OCI-M1 (cell line): ENCODE measurements at regions not wholly inside any gene's neighbourhood (a gene's known extent, or its start where the extent isn't known, plus 50 kb on each side); places are given as distances from the start of the nearest gene placed in this dataset.
"Not testable (repeated sequence)": the region's sequence is repeated elsewhere in the genome, so short reads cannot be mapped to it uniquely, and the experiment has no call there.

Source experiments
- DNase-seq: peaks from one replicate; lab custom pipeline; 2025; lab: John Stamatoyannopoulos, UW

GRCh38 chr3:6435951-6436350, 425.0 kb upstream of the GRM7 start:
- no peak for DNase-seq

GRCh38 chr3:6437631-6438030, 423.3 kb upstream of the GRM7 start:
- DNase-seq = no peak

GRCh38 chr3:6438031-6438430, 422.9 kb upstream of the GRM7 start:
- DNase-seq = no peak

- no peak for DNase-seq
Observed at GRCh38 chr3:6439226-6439625, 421.7 kb upstream of the GRM7 start.

GRCh38 chr3:6439824-6440223, 421.1 kb upstream of the GRM7 start:
- no peak for DNase-seq

GRCh38 chr3:6444888-6445658, 415.8 kb upstream of the GRM7 start:
- peak; percentile 93 for DNase-seq

- no peak for DNase-seq
Observed at GRCh38 chr3:6447166-6447801, 413.6 kb upstream of the GRM7 start.

GRCh38 chr3:6448011-6448410, 412.9 kb upstream of the GRM7 start:
- DNase-seq = no peak

- no peak for DNase-seq
Observed at GRCh38 chr3:6449099-6449498, 411.8 kb upstream of the GRM7 start.

- DNase-seq = no peak
Observed at GRCh38 chr3:6452974-6453373, 407.9 kb upstream of the GRM7 start.

- DNase-seq = no peak
Observed at GRCh38 chr3:6455031-6455430, 405.9 kb upstream of the GRM7 start.

- DNase-seq = no peak
Observed at GRCh38 chr3:6467186-6467585, 393.7 kb upstream of the GRM7 start.

- DNase-seq = no peak
Observed at GRCh38 chr3:6468589-6468988, 392.3 kb upstream of the GRM7 start.

- DNase-seq = no peak
Observed at GRCh38 chr3:6471744-6472143, 389.2 kb upstream of the GRM7 start.

- DNase-seq = peak; percentile 81
Observed at GRCh38 chr3:6490487-6491327, 370.2 kb upstream of the GRM7 start.

- peak; percentile 64 for DNase-seq
Observed at GRCh38 chr3:6491768-6492167, 369.1 kb upstream of the GRM7 start.

- DNase-seq = no peak
Observed at GRCh38 chr3:6492306-6492705, 368.6 kb upstream of the GRM7 start.

- not testable (repeated sequence) for DNase-seq
Observed at GRCh38 chr3:6498944-6499343, 362.0 kb upstream of the GRM7 start.

- no peak for DNase-seq
Observed at GRCh38 chr3:6504347-6504746, 356.6 kb upstream of the GRM7 start.

GRCh38 chr3:6504834-6505233, 356.1 kb upstream of the GRM7 start:
- no peak for DNase-seq

- no peak for DNase-seq
Observed at GRCh38 chr3:6508410-6508759, 352.5 kb upstream of the GRM7 start.

GRCh38 chr3:6509576-6509975, 351.3 kb upstream of the GRM7 start:
- no peak for DNase-seq

- no peak for DNase-seq
Observed at GRCh38 chr3:6510713-6511112, 350.2 kb upstream of the GRM7 start.
